GM23338 (cell line): ENCODE measurements at regions not wholly inside any gene's neighbourhood (a gene's known extent, or its start where the extent isn't known, plus 50 kb on each side); places are given as distances from the start of the nearest gene placed in this dataset.

Source experiments
- ATAC-seq: fragments of 200-7000 bp; cut with Tn5 transposase; 3 replicates; pipeline ENCODE4 v1.9.1; 2020
- DNase-seq: peaks from one replicate; pipeline ENCODE4 v3.0.0-alpha.2; 2015; ENCODE audit warnings: low spot score
- H2AFZ ChIP-seq: fragments of 200-600 bp; sonication (generic); 2 replicates; pipeline ENCODE4 v1.8.0; 2016; ENCODE audit warnings: antibody characterized with exemption, mild to moderate bottlenecking, moderate library complexity
- H3F3A ChIP-seq: fragments of 200-600 bp; sonication (generic); replicated peaks from 2 replicates; pipeline ENCODE4 v1.8.0; 2017; ENCODE audit warnings: antibody characterized with exemption, mixed run types, low read depth
- H3K27ac ChIP-seq: fragments of 200-600 bp; sonication (generic); 2 replicates; pipeline ENCODE4 v1.6.1; 2016; ENCODE audit warnings: low read depth
- H3K27me3 ChIP-seq: fragments of 200-600 bp; sonication (generic); 2 replicates; pipeline ENCODE4 v1.8.0; 2016; ENCODE audit warnings: mild to moderate bottlenecking, mixed run types, moderate library complexity; ENCODE audit not compliant: insufficient read depth
- H3K36me3 ChIP-seq: fragments of 200-600 bp; sonication (generic); 2 replicates; pipeline ENCODE4 v1.8.0; 2016; ENCODE audit warnings: mild to moderate bottlenecking; ENCODE audit not compliant: insufficient read depth
- H3K4me1 ChIP-seq: fragments of 200-600 bp; sonication (generic); 2 replicates; pipeline ENCODE4 v1.8.0; 2016; ENCODE audit warnings: mild to moderate bottlenecking, moderate library complexity; ENCODE audit not compliant: insufficient read depth
- H3K4me2 ChIP-seq: fragments of 200-600 bp; sonication (generic); 2 replicates; pipeline ENCODE4 v1.7.1; 2017; ENCODE audit warnings: mixed run types
- H3K4me3 ChIP-seq: fragments of 200-600 bp; sonication (generic); 2 replicates; pipeline ENCODE4 v1.6.1; 2016; ENCODE audit warnings: mixed run types
- H3K79me2 ChIP-seq: fragments of 200-600 bp; sonication (generic); replicated peaks from 2 replicates; pipeline ENCODE4 v1.8.0; 2017; ENCODE audit warnings: mild to moderate bottlenecking; ENCODE audit not compliant: insufficient read depth
- H3K9me2 ChIP-seq: fragments of 200-600 bp; sonication (generic); 2 replicates; pipeline ENCODE4 v1.8.0; 2017; ENCODE audit not compliant: insufficient read depth
- H4K20me1 ChIP-seq: fragments of 200-600 bp; sonication (generic); replicated peaks from 2 replicates; pipeline ENCODE4 v1.8.0; 2017; ENCODE audit warnings: mild to moderate bottlenecking; ENCODE audit not compliant: insufficient read depth
- H3K27ac Mint-ChIP-seq: 2 replicates; pipeline ENCODE4 v1.8.0; 2020; ENCODE audit warnings: inconsistent platforms, mild to moderate bottlenecking, moderate library complexity, mixed read lengths
- H3K27me3 Mint-ChIP-seq: 3 replicates; pipeline ENCODE4 v1.8.0; 2022; ENCODE audit warnings: low read depth, mild to moderate bottlenecking, moderate library complexity, mixed read lengths, inconsistent platforms; ENCODE audit not compliant: insufficient read depth, poor library complexity
- H3K36me3 Mint-ChIP-seq: 3 replicates; pipeline ENCODE4 v1.8.0; 2021; ENCODE audit warnings: low read depth, mild to moderate bottlenecking, inconsistent platforms, moderate library complexity, mixed read lengths
- H3K4me1 Mint-ChIP-seq: 3 replicates; pipeline ENCODE4 v1.8.0; 2020; ENCODE audit warnings: mild to moderate bottlenecking, inconsistent platforms, mixed read lengths
- H3K4me3 Mint-ChIP-seq: 3 replicates; pipeline ENCODE4 v1.8.0; 2021; ENCODE audit warnings: moderate library complexity, mild to moderate bottlenecking, inconsistent platforms, mixed read lengths
- H3K9me3 Mint-ChIP-seq: 3 replicates; pipeline ENCODE4 v1.8.0; 2020; ENCODE audit warnings: moderate library complexity, mild to moderate bottlenecking, inconsistent platforms, mixed read lengths
- CREB1 ChIP-seq: fragments of 250-450 bp; sonication (Bioruptor Pico); IDR thresholded peaks from 2 replicates; pipeline ENCODE4 v1.5.0; 2020; ENCODE audit warnings: low read depth, mild to moderate bottlenecking, moderate library complexity
- EZH2 ChIP-seq: fragments of 200-600 bp; sonication (generic); IDR thresholded peaks from one replicate; pipeline ENCODE4 v1.8.0; 2017; ENCODE audit warnings: antibody characterized with exemption, mild to moderate bottlenecking, low read depth; ENCODE audit not compliant: unreplicated experiment
- EZH2phosphoT487 ChIP-seq: fragments of 200-600 bp; sonication (generic); IDR thresholded peaks from one replicate; pipeline ENCODE4 v1.8.1; 2018; ENCODE audit warnings: antibody characterized with exemption; ENCODE audit not compliant: unreplicated experiment
- JUNB ChIP-seq: IDR thresholded peaks from one replicate; pipeline ENCODE4 v1.6.1; 2016; ENCODE audit warnings: antibody characterized with exemption; ENCODE audit not compliant: unreplicated experiment
- NANOG ChIP-seq: IDR thresholded peaks from 2 replicates; pipeline ENCODE4 v1.6.1; 2016; ENCODE audit warnings: antibody characterized with exemption, borderline replicate concordance
- POLR2AphosphoS5 ChIP-seq: IDR thresholded peaks from 2 replicates; pipeline ENCODE4 v1.6.1; 2016; ENCODE audit warnings: antibody characterized with exemption, low read depth
- STAT1 ChIP-seq: IDR thresholded peaks from one replicate; pipeline ENCODE4 v1.6.1; 2016; ENCODE audit warnings: antibody characterized with exemption; ENCODE audit not compliant: unreplicated experiment
- ZNF114 ChIP-seq: fragments of 250-450 bp; sonication (Bioruptor Pico); IDR thresholded peaks from 2 replicates; pipeline ENCODE4 v1.5.0; 2020; ENCODE audit warnings: mild to moderate bottlenecking, moderate library complexity
- ZNF331 ChIP-seq: fragments of 250-450 bp; sonication (Bioruptor Pico); IDR thresholded peaks from 2 replicates; pipeline ENCODE4 v1.5.0; 2020; ENCODE audit warnings: low read depth, mild to moderate bottlenecking, moderate library complexity
- TF ChIP-seq, protein P1 (sequence below): IDR thresholded peaks from one replicate; pipeline ENCODE4 v1.6.1; 2018; ENCODE audit warnings: antibody characterized with exemption; ENCODE audit not compliant: unreplicated experiment
- TF ChIP-seq, protein P2 (sequence below): fragments of 250-450 bp; sonication (Bioruptor Pico); IDR thresholded peaks from 2 replicates; pipeline ENCODE4 v1.5.0; 2020; ENCODE audit warnings: mild to moderate bottlenecking, moderate library complexity
- TF ChIP-seq, protein P3 (sequence below), 2 experiments: fragments of 200-600 bp in 1 of 2; sonication (generic) in 1 of 2; conservative IDR thresholded peaks; 2 replicates each; pipeline versions ENCODE4 v1.5.1 to v1.6.1; 2016 to 2017; ENCODE audit warnings: antibody characterized with exemption in 2 of 2, low read depth in 2 of 2, mild to moderate bottlenecking in 2 of 2, moderate library complexity in 1 of 2
- TF ChIP-seq, protein P4 (sequence below): IDR thresholded peaks from 2 replicates; pipeline ENCODE4 v1.6.1; 2016; ENCODE audit warnings: antibody characterized with exemption

DNA sequence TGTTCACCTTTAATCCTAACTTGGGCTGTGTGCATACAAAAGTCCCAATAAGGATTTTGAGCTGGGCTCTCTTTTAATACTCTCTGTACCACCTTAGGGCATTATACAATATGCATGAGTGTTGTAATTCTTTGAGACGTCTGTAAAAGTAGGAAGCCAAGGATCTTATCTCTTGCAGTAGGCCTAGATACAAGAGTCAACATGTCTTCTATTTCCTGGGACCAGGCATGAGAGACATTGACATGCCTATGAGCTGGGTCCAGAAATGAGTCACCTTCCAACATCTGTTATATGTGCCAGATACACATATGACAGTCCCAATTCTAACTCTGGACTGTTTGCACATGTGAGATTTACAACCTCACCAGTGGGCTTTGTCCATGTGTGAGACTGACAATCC lies 1911.2 kb downstream of the TP53TG3F start:
- DNase-seq (no peak), ATAC-seq (no peak)
- Histone ChIP-seq H4K20me1 (no peaks in the 10 kb centered on the region), H3K27ac (no peak overlapping the region), H3K36me3 (0 out of 2 replicates have a peak, but pooled peaks cover 8% of the 10 kb centered on the region), H2AFZ (no peak overlapping the region), H3K4me1 (no peaks in the 10 kb centered on the region), H3K9me2 (no peaks in the 10 kb centered on the region), H3F3A (no peaks in the 10 kb centered on the region), H3K4me3 (no peak overlapping the region), H3K4me2 (no peak overlapping the region), H3K79me2 (no peaks in the 10 kb centered on the region), H3K27me3 (no peaks in the 10 kb centered on the region)
- no peaks in the 10 kb centered on the region for H3K27me3 Mint-ChIP-seq
- TF ChIP-seq EZH2phosphoT487 (no peak), NANOG (no peak), EZH2 (no peak), JUNB (no peak), POLR2AphosphoS5 (no peak), STAT1 (no peak), CREB1 (CRISPR knock-in tag) (no peak), ZNF114 (CRISPR knock-in tag) (no peak), ZNF331 (CRISPR knock-in tag) (no peak)
- TF ChIP-seq, protein P1, sequence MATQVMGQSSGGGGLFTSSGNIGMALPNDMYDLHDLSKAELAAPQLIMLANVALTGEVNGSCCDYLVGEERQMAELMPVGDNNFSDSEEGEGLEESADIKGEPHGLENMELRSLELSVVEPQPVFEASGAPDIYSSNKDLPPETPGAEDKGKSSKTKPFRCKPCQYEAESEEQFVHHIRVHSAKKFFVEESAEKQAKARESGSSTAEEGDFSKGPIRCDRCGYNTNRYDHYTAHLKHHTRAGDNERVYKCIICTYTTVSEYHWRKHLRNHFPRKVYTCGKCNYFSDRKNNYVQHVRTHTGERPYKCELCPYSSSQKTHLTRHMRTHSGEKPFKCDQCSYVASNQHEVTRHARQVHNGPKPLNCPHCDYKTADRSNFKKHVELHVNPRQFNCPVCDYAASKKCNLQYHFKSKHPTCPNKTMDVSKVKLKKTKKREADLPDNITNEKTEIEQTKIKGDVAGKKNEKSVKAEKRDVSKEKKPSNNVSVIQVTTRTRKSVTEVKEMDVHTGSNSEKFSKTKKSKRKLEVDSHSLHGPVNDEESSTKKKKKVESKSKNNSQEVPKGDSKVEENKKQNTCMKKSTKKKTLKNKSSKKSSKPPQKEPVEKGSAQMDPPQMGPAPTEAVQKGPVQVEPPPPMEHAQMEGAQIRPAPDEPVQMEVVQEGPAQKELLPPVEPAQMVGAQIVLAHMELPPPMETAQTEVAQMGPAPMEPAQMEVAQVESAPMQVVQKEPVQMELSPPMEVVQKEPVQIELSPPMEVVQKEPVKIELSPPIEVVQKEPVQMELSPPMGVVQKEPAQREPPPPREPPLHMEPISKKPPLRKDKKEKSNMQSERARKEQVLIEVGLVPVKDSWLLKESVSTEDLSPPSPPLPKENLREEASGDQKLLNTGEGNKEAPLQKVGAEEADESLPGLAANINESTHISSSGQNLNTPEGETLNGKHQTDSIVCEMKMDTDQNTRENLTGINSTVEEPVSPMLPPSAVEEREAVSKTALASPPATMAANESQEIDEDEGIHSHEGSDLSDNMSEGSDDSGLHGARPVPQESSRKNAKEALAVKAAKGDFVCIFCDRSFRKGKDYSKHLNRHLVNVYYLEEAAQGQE: no peak
- TF ChIP-seq, protein P2, sequence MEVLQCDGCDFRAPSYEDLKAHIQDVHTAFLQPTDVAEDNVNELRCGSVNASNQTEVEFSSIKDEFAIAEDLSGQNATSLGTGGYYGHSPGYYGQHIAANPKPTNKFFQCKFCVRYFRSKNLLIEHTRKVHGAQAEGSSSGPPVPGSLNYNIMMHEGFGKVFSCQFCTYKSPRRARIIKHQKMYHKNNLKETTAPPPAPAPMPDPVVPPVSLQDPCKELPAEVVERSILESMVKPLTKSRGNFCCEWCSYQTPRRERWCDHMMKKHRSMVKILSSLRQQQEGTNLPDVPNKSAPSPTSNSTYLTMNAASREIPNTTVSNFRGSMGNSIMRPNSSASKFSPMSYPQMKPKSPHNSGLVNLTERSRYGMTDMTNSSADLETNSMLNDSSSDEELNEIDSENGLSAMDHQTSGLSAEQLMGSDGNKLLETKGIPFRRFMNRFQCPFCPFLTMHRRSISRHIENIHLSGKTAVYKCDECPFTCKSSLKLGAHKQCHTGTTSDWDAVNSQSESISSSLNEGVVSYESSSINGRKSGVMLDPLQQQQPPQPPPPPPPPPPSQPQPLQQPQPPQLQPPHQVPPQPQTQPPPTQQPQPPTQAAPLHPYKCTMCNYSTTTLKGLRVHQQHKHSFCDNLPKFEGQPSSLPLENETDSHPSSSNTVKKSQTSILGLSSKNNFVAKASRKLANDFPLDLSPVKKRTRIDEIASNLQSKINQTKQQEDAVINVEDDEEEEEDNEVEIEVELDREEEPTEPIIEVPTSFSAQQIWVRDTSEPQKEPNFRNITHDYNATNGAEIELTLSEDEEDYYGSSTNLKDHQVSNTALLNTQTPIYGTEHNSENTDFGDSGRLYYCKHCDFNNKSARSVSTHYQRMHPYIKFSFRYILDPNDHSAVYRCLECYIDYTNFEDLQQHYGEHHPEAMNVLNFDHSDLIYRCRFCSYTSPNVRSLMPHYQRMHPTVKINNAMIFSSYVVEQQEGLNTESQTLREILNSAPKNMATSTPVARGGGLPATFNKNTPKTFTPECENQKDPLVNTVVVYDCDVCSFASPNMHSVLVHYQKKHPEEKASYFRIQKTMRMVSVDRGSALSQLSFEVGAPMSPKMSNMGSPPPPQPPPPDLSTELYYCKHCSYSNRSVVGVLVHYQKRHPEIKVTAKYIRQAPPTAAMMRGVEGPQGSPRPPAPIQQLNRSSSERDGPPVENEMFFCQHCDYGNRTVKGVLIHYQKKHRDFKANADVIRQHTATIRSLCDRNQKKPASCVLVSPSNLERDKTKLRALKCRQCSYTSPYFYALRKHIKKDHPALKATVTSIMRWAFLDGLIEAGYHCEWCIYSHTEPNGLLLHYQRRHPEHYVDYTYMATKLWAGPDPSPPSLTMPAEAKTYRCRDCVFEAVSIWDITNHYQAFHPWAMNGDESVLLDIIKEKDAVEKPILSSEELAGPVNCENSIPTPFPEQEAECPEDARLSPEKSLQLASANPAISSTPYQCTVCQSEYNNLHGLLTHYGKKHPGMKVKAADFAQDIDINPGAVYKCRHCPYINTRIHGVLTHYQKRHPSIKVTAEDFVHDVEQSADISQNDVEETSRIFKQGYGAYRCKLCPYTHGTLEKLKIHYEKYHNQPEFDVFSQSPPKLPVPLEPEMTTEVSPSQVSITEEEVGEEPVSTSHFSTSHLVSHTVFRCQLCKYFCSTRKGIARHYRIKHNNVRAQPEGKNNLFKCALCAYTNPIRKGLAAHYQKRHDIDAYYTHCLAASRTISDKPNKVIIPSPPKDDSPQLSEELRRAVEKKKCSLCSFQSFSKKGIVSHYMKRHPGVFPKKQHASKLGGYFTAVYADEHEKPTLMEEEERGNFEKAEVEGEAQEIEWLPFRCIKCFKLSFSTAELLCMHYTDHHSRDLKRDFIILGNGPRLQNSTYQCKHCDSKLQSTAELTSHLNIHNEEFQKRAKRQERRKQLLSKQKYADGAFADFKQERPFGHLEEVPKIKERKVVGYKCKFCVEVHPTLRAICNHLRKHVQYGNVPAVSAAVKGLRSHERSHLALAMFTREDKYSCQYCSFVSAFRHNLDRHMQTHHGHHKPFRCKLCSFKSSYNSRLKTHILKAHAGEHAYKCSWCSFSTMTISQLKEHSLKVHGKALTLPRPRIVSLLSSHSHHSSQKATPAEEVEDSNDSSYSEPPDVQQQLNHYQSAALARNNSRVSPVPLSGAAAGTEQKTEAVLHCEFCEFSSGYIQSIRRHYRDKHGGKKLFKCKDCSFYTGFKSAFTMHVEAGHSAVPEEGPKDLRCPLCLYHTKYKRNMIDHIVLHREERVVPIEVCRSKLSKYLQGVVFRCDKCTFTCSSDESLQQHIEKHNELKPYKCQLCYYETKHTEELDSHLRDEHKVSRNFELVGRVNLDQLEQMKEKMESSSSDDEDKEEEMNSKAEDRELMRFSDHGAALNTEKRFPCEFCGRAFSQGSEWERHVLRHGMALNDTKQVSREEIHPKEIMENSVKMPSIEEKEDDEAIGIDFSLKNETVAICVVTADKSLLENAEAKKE (CRISPR knock-in tag): no peak
- TF ChIP-seq, protein P3, sequence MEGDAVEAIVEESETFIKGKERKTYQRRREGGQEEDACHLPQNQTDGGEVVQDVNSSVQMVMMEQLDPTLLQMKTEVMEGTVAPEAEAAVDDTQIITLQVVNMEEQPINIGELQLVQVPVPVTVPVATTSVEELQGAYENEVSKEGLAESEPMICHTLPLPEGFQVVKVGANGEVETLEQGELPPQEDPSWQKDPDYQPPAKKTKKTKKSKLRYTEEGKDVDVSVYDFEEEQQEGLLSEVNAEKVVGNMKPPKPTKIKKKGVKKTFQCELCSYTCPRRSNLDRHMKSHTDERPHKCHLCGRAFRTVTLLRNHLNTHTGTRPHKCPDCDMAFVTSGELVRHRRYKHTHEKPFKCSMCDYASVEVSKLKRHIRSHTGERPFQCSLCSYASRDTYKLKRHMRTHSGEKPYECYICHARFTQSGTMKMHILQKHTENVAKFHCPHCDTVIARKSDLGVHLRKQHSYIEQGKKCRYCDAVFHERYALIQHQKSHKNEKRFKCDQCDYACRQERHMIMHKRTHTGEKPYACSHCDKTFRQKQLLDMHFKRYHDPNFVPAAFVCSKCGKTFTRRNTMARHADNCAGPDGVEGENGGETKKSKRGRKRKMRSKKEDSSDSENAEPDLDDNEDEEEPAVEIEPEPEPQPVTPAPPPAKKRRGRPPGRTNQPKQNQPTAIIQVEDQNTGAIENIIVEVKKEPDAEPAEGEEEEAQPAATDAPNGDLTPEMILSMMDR (conservative IDR thresholded peaks at IDR 0.05; ENCODE audit: low read depth in 2 of 2): no peak
- TF ChIP-seq, protein P4, sequence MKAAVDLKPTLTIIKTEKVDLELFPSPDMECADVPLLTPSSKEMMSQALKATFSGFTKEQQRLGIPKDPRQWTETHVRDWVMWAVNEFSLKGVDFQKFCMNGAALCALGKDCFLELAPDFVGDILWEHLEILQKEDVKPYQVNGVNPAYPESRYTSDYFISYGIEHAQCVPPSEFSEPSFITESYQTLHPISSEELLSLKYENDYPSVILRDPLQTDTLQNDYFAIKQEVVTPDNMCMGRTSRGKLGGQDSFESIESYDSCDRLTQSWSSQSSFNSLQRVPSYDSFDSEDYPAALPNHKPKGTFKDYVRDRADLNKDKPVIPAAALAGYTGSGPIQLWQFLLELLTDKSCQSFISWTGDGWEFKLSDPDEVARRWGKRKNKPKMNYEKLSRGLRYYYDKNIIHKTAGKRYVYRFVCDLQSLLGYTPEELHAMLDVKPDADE: no peak
- peaks cover 94% of the 10 kb centered on the region for H3K9me3 Mint-ChIP-seq
- no peaks in the 10 kb centered on the region for H3K4me1 Mint-ChIP-seq
- H3K27ac Mint-ChIP-seq: no peak overlapping the region
- peaks cover 19% of the 10 kb centered on the region for H3K36me3 Mint-ChIP-seq
- no peak overlapping the region for H3K4me3 Mint-ChIP-seq
